DOHH2 (cell line): ENCODE measurements at regions not wholly inside any gene's neighbourhood (a gene's known extent, or its start where the extent isn't known, plus 50 kb on each side); places are given as distances from the start of the nearest gene placed in this dataset.

Source experiments
- CTCF ChIP-seq: fragments of 200-600 bp; sonication (generic); IDR thresholded peaks from one replicate; pipeline ENCODE4 v1.5.1; 2014; ENCODE audit warnings: antibody characterized with exemption, mild to moderate bottlenecking, low read depth, low read length; ENCODE audit not compliant: poor library complexity, severe bottlenecking
- EZH2phosphoT487 ChIP-seq: fragments of 200-600 bp; sonication (generic); IDR thresholded peaks from 2 replicates; pipeline ENCODE4 v1.6.1; 2017; ENCODE audit warnings: borderline replicate concordance, mild to moderate bottlenecking, antibody characterized with exemption, low read length, moderate library complexity, mixed read lengths

- TF ChIP-seq CTCF (no peak), EZH2phosphoT487 (no peak)
These were observed 101.1 kb downstream of the YTHDF1 start for GRCh38 chr20:63114693-63115311.
